ENCODE measurements at regions not wholly inside any gene's neighbourhood (a gene's known extent, or its start where the extent isn't known, plus 50 kb on each side); places are given as distances from the start of the nearest gene placed in this dataset.

- no peaks in the 10 kb centered on the region for H3K36me3 ChIP-seq
- no peak overlapping the region for H3K27ac ChIP-seq
- intact Hi-C loops (cut with DNase I) = no loop called here
- no peaks in the 10 kb centered on the region for H3K4me1 ChIP-seq
- H3K9me3 ChIP-seq = no peaks in the 10 kb centered on the region
- DNase-seq = no peak
- no peak for TF ChIP-seq POLR2A (IDR thresholded peaks at IDR 0.05)
- no peak for TF ChIP-seq CTCF (IDR thresholded peaks at IDR 0.05)
- no peaks in the 10 kb centered on the region for H3K27me3 ChIP-seq
- no peak overlapping the region for H3K4me3 ChIP-seq (replicated peaks in 1 of 3)
Observed at GRCh38 chr4:64829749-64830148, 420.5 kb upstream of the TECRL start.

GRCh38 chr4:64824591-64824990, 415.3 kb upstream of the TECRL start:
- no peak overlapping the region for H3K27ac ChIP-seq
- WGBS, 2 donors = 61 to 74% methylated on average over 1 of the region's 1 CpG
- intact Hi-C loops (cut with DNase I) = no loop called here
- no peak overlapping the region for H3K4me3 ChIP-seq (replicated peaks in 1 of 3)
- no peaks in the 10 kb centered on the region for H3K4me1 ChIP-seq
- no peak for DNase-seq
- TF ChIP-seq CTCF (IDR thresholded peaks at IDR 0.05) (no peak), POLR2A (IDR thresholded peaks at IDR 0.05) (no peak)
- H3K36me3 ChIP-seq = no peaks in the 10 kb centered on the region
- no peaks in the 10 kb centered on the region for H3K27me3 ChIP-seq
- no peaks in the 10 kb centered on the region for H3K9me3 ChIP-seq

- H3K4me3 ChIP-seq (replicated peaks in 1 of 3) = no peak overlapping the region
Observed at GRCh38 chr4:64822405-64822804, 413.2 kb upstream of the TECRL start.

GRCh38 chr4:64821219-64821976, 412.1 kb upstream of the TECRL start:
- no peaks in the 10 kb centered on the region for H3K9me3 ChIP-seq
- H3K27ac ChIP-seq = no peak overlapping the region
- no peaks in the 10 kb centered on the region for H3K36me3 ChIP-seq
- H3K4me3 ChIP-seq (replicated peaks in 1 of 3) = no peak overlapping the region
- intact Hi-C loops (cut with DNase I) = no loop called here
- H3K4me1 ChIP-seq = no peaks in the 10 kb centered on the region
- H3K27me3 ChIP-seq = no peaks in the 10 kb centered on the region
- TF ChIP-seq POLR2A (IDR thresholded peaks at IDR 0.05) (no peak), CTCF (IDR thresholded peaks at IDR 0.05) (no peak)
- DNase-seq = no peak
- WGBS, 2 donors = 78 to 84% methylated on average over 6 of the region's 6 CpGs

More at GRCh38 chr4:64822405-64822804, 413.2 kb upstream of the TECRL start:
- Histone ChIP-seq H3K4me1 (no peaks in the 10 kb centered on the region), H3K9me3 (no peaks in the 10 kb centered on the region), H3K27me3 (no peaks in the 10 kb centered on the region), H3K36me3 (no peaks in the 10 kb centered on the region), H3K27ac (no peak overlapping the region)
- intact Hi-C loops (cut with DNase I) = no loop called here
- no peak for DNase-seq
- TF ChIP-seq POLR2A (IDR thresholded peaks at IDR 0.05) (no peak), CTCF (IDR thresholded peaks at IDR 0.05) (no peak)

GRCh38 chr4:64814616-64815015, 405.4 kb upstream of the TECRL start:
- DNase-seq = no peak
- H3K9me3 ChIP-seq = no peaks in the 10 kb centered on the region
- H3K27ac ChIP-seq = no peak overlapping the region
- no peaks in the 10 kb centered on the region for H3K27me3 ChIP-seq
- no peaks in the 10 kb centered on the region for H3K4me1 ChIP-seq
- intact Hi-C loops (cut with DNase I) = no loop called here
- no peak overlapping the region for H3K4me3 ChIP-seq (replicated peaks in 1 of 3)
- no peaks in the 10 kb centered on the region for H3K36me3 ChIP-seq
- WGBS, 2 donors = 82 to 85% methylated on average over 2 of the region's 2 CpGs
- TF ChIP-seq POLR2A (IDR thresholded peaks at IDR 0.05) (no peak), CTCF (IDR thresholded peaks at IDR 0.05) (no peak)
